GM19372 (cell line): ENCODE measurements at regions not wholly inside any gene's neighbourhood (a gene's known extent, or its start where the extent isn't known, plus 50 kb on each side); places are given as distances from the start of the nearest gene placed in this dataset.
"Not testable (repeated sequence)": the region's sequence is repeated elsewhere in the genome, so short reads cannot be mapped to it uniquely, and the experiment has no call there.

Experiments used
- ATAC-seq: cut with Tn5 transposase; IDR thresholded peaks from one replicate; pipeline ENCODE4 v1.9.1; 2021; ENCODE audit warnings: mild to moderate bottlenecking, low read depth, moderate library complexity; ENCODE audit not compliant: unreplicated experiment

DNA sequence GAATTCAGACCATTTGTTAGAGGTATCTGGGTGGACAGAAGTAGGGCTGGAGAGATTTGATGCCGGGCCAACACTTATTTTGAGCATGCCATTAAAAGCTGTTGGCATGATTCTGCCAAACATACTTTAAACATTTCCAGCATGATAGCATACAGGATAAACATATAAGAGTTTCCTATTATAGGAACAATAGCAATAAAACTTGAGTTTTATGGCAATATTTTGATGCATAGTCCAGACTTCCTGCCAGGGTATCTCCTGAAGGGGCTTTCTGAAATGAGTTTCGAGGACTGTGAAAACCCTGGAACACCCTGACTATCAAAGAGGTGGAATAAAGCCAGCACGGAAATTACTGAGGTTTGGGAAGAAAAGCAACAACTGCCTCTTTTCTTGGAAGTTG, 1398.0 kb upstream of the NXPH2 start:
- no peak for ATAC-seq

DNA sequence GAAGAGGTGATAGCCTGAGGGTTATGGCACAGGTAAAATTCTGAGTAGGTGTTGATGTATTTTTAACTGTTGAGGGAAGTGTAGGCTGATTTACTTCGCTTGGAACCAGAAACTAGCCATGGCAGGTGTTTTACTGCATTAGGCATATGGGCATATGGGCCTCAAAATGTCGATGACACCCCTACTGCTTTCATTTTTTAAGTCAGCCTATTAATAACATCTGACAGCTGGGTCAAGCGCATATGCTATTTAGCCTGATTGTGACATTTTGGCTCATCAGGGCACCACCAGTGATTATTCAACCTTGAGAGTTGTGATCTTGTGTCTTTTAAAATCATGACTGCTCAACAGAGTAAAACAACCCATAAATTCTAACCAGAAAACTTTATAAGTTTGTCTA, 1396.9 kb upstream of the NXPH2 start:
- ATAC-seq: no peak

DNA sequence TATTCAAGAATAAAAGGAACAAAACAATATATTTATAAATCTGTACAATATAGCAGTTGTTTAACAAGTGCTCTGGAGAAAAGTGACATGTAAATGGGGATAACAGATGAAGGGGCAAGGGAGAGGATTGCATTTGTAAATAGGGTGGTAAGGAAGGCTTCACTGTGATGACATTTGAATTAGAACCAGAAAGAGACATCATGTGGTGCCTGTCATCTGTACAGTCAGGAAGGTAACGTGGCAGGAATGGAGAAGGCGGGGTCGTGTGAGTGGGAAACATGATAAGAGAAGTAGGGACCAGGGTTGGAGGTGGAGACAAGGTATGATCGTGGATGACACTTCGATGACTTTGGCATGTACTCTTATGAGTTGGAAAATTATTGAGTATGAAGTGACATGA, 1393.6 kb upstream of the NXPH2 start:
- no peak for ATAC-seq

DNA sequence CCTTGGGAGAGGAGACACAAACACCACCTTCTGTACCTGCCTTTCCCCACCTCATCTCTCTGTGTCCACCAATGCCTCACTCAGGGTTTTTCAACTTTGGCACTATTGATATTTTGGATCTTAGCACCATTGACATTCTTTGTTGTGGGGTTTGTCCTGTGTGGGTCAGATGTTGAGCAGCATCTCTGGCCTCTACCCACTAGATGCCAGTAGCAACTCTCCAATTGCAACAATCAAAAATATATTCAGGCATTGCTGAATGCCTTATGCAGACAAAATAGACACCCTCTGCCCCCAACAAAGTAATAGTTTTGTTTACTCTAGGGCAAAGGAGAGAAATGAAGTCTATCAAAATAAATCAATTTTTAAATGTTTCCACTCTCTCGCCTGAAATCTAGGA, 1384.3 kb upstream of the NXPH2 start:
- ATAC-seq: no peak

DNA sequence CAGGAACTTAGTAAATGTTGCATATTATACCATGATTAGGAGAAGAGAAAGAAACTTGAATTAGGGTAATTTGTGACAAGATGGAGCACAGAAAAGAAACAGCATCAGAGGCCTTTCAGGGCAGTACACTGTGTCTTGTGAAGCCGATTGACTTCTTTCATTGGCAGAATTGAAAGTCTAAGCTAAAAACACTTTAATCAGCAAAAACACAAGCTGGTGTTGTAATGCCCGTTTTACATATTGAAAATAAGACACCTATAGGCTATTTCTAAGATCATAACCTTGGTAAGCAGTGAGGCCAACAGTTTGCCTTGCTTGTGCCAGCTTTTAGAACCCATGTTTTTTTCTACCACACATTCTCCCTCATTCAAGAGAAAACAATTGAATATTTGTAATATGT, 1378.1 kb upstream of the NXPH2 start:
- no peak for ATAC-seq

DNA sequence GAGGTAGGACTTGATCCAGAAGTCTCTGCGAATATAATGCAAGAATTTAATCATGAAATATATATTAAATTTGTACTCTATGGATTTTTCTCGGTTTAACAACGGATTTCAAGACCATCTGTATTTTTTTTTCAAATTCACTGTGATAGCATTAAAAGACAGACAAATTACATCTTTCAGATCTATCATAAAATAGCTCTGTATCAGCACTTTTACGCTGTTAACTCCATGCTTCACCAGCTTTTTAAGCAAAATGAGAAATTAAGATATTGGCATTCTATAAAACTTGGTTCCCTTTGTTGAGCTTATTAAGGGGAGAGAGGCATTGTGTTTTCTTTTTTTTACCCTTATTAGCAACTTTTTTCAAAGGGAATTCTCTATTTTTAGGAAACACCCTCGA, 1377.6 kb upstream of the NXPH2 start:
- no peak for ATAC-seq

DNA sequence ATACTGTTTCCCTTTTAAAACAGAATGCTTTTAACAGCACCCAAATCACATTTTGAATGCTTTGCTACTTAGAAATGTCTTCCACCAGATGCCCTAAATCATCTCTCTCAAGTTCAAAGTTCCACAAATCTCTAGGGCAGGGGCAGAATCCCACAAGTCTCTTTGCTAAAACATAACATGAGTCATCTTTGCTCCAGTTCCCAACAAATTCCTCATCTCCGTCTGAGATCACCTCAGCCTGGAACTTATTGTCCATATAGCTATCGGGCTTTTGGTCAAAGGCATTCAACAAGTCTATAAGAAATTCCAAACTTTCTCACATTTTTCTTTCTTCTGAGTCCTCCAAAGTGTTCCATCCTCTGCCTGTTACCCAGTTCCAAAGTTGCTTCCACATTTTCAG, 1374.5 kb upstream of the NXPH2 start:
- no peak for ATAC-seq

DNA sequence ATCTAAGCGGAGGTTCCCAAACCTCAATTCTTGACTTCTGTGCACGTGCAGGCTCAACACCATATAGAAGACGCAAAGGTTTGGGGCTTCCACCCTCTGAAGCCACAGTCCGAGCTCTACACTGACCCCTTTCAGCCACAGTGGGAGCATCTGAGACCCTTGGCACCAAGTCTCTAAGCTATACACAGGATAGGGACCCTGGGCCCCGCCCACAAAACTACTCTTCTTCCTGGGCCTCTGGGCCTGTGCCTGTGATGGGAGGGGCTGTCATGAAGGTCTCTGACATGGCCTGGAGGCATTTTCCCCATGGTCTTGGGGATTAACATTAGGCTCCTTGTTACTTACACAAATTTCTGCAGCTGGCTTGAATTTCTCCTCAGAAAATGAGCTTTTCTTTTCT, 1374.1 kb upstream of the NXPH2 start:
- no peak for ATAC-seq

DNA sequence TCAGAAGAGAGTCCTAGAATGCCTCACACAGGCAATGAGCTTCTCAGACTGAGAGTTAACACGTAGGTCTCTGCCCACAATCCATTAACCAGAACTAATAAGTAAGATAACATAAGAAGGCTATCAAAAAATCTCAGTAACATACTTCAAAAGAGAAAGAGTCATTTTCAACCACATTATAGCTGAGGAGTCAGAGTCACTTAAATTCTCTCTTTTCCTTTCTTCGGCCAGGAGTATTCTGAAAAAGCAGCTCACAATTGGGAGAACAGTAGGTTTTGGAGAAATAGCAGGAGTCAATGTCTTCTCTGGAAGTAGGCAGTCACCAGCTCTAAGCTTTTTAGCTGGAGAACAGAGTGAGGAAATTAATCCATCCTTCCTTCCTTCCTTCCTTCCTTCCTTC, 1364.4 kb upstream of the NXPH2 start:
- ATAC-seq: no peak

DNA sequence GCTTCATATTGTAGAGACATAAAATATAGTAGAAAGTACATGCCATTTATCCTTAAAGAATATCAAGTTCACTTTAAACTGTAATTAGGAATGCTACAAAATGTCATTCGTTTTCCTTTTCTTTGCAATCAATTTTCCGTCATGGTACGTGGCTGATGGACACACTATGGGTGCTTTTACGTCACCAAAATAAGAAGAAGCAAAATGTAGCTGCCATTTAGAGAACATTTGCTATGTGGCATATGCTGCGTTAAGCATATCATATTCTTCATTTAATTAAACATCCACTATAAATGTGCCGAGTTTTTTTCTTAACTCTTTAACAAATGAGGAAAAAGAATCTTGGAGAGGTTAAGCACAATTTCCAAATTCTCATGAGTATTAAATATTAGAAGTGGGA, 1358.5 kb upstream of the NXPH2 start:
- ATAC-seq: no peak

DNA sequence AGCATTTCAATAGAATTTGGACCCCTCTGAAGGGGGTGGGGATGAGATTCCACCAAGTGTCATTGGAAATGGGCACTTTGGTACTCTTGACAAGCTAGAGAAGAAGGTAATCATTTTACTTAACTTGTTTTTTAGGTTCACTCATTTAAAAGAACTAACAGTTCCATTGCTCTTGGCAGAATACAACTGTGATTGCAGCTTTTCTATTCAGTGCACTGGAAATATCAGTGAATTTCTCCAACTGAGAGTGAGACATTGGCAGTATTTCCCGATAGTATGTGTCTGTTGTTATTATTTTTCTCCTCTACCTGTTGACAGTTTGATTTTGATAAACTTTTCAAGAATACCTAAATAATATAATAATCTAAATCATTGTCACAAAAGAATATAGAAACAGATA, 1356.7 kb upstream of the NXPH2 start:
- ATAC-seq: no peak

DNA sequence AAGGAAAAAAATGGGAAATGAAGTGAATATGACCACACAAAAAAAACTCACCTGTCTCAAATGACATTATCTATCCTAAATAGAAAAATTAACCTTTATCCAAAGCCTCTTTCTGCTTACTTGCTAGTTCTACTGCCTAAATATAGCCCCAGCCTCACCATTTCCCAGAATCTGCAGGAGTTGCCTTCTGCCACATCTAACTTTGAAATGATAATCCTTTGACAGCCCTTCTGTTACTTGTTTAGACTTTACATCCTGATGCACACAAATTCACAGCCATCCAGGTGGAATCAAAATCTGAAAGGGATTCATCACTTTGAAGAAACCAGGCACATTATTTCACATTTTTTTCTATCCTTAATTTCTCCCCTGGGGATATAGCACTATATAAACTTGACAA, 1356.2 kb upstream of the NXPH2 start:
- ATAC-seq: no peak

DNA sequence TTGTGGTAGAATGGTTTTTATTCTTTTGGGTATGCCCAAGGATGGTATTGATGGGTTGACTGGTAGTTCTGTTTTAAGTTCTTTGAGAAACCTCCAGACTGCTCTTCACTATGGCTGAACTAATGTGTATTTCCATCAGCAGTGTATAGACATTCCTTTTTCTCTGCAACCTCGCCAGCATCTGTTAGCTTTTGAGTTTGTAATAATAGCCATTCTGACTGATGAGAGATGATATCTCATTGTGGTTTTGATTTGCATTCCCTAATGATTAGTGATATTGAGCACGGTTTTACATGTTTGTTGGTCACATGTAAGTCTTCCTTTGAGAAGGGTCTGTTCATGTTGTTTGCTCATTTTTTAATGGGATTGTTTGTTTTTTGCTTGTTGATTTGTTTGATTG, 1348.7 kb upstream of the NXPH2 start:
- ATAC-seq: no peak

DNA sequence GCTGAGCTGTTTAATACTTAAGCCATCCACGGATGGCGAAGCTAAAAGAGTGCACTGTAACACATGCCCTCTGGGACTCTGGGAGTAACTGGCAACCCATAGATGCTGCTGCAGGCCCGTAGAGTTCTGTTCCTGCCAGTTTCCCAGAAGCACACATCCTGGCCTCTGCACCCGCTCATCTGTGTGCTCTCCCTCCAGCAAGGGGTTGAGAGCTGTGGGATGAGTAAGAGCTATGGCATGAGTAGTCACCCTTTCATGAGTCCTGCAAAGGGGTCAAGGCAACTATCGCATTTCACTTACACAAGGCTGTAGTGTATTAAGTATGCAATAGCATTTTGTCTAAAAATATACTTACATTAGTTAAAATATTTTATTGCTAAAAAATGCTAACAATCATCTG, 1341.8 kb upstream of the NXPH2 start:
- no peak for ATAC-seq

DNA sequence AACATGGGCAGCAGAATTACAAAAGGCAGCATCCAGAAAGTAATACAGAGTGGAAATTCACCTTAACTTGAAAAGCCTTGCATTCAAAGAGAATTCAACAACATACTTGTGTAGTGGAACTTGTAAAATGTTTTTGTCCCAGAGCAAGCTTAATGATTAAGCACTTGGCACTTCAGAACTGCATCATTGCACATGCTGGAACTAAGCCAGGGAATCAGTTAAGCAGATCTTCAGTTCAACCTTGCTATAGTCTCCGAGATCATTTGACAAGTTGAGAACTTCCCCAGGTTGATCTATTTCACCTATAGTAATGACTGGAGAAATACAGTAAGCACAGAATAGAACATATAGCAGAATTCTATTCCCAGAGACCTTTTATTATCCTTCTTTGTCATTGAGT, 1337.2 kb upstream of the NXPH2 start:
- no peak for ATAC-seq

DNA sequence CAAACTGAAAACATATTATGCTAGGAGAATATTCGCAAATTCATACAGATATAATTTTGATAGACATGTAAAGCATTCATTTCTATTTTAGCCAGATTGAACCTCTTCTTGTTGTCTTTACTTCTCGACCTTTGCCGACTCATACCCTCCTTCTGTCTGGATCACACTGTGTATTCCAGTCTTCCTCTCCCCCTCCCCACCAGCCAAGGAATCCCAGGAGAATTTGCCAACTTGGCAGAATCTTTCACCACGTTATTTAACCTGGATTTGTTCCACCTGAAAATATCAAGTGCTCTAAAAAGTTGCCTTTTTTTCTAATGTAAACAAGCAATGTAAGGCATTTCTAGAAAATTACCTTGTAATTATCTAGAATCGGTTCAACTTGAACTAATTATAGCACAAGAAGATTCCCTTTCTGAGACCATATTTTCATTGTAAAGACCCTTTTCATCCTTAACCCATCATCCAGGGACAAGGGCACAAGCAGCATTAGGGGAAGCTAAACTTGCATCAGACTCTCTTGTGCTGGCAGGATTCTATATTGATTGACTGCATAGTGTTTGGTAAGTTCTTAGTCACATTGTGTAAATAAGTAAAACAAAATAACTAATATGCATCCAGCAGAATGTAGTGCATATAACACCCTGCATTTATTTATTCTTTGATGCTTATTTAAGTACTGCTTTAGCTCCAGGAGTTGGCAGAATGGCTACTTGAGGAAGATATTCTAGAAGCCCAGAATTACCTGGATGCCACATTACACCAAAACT, 1328.7 kb upstream of the NXPH2 start:
- no peak for ATAC-seq

DNA sequence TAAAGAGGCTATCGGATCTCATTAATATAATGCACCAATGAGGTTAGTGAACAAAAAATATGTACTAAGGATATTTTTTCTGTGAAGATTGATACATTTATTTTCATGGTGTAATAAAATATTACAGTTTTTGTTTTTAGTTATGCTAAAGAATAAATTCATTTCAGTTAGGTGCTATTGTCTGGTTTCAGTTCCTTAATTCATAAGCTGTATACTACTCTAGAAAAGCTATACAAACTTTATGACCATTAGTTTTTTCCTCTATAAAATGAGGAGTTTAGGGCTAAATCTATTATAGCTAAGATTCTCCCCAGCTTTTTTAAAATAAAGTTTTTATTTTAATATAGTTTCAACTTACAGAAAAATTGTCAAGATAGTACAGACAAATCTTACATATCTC, 1311.7 kb upstream of the NXPH2 start:
- no peak for ATAC-seq

DNA sequence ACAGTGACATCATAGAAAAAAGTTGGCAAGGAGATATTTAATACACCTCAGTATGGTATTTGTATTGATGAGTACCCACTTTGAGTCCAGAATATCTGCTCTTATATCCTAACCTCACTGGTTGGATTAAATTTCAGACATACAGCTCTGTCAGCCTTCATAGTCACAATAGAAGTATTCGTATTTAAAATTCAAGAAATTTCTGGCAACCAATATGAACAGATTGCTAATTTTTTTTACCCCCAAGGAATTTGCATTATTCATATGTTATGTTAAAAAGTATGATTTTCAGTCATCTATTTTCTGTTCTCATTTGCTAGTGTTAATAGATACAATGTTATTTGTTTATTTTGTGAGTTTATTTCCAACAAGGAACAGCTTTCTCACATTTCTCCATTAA, 1306.8 kb upstream of the NXPH2 start:
- no peak for ATAC-seq

DNA sequence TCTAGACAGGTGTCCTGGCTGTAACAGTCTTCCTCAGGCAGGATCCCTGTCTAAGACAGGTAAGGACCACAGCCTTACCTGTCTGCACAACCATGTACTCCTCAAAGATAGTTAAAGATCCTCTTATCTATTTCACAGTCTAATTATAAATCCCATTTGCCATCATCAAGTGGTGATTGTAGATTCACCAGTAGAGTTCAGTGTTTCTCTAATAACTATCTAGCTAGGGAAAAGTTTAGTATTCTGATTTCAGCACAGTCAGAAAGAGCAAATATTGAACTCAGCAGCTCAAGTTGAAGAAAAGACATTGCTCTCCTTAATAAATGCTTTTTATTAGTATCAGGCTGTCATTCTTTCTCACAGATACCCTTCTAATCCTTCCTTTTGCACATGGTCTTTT, 1305.5 kb upstream of the NXPH2 start:
- no peak for ATAC-seq

DNA sequence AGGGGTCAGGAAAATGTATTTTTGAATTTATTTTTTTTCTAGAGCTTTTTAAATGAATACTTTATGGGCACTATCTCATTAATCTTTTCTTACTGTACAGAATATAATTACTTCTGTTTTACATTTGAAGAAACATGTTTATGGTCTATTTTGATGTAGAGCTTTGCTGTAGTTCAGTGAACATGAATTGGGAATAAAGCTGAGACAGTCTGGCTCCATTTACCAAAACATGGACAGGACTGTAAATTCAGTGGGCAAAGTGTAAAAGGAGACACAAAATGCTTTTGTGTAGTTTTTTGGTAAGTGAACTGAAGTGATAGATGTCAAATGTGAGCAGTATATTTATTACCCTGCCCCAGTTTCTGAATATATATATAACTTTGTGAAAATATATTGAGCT, 1298.8 kb upstream of the NXPH2 start:
- ATAC-seq: no peak

DNA sequence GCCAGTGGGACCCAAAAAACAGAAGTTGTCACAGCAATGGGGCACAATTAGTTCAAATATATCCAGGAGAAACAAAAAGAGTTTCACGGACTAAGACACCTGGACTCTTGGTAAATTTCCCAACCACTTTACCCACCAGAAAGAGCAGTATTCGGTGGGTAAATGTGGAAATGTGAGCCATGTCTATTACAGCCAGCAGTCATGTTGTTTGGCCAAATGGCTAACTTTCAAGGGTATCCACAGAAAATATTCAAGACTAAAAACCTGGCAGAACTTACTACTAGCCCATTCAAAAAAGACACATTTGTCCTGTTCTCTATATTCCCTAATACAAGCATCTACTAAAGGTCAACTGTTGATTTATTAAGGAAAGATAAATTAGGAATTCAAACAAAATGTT, 1296.0 kb upstream of the NXPH2 start:
- ATAC-seq: no peak

DNA sequence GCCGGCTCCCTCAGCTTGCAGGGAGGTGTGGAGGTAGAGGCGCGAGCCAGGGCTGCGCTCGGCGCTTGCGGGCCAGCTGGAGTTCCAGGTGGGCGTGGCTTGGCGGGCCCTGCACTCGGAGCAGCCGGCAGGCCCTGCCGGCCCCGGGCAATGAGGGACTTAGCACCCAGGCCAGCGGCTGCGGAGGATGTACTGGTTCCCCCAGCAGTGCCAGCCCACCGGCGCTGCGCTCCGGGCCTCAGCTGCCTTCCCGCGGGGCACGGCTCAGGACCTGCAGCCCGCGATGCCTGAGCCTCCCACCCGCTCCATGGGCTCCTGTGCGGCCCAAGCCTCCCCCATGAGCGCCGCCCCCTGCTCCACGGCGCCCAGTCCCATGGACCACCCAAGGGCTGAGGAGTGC, 1293.6 kb upstream of the NXPH2 start:
- not testable (repeated sequence) for ATAC-seq

DNA sequence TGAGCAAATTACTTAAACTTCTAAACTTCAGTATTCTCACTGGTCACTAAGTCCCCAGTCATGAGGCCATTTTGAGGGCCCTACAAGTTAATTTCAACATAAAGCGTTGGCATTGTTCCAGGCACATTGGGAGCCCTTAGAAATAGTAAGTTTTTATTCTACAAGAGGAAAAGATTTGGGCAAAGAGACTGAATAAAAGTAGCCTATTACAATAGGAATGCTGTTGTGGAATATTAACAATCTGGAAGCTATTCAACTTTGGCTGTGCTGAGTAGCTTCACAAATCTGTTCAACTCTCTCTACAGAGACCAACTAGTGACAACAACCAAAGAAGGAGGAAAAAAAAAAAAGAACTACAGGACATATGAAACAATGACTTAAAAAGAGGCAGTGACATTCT, 1287.5 kb upstream of the NXPH2 start:
- no peak for ATAC-seq
